ENCODE measurements at regions not wholly inside any gene's neighbourhood (a gene's known extent, or its start where the extent isn't known, plus 50 kb on each side); places are given as distances from the start of the nearest gene placed in this dataset.

- no peak for TF ChIP-seq CTCF (IDR thresholded peaks at IDR 0.05; ENCODE audit: low read length)
- no peak for TF ChIP-seq EZH2 (IDR thresholded peaks at IDR 0.05; ENCODE audit: borderline replicate concordance, low read length)
These were observed 330.3 kb upstream of the GHITM start for GRCh38 chr10:83809001-83809400.

Data from OCI-LY1 (cell line).